Ovary (tissue), 3 donors: ENCODE measurements at regions not wholly inside any gene's neighbourhood (a gene's known extent, or its start where the extent isn't known, plus 50 kb on each side); places are given as distances from the start of the nearest gene placed in this dataset.

Experiments
- CTCF ChIP-seq, 3 donors: fragments of 450-650 bp in 2 of 3; fragments of 200-600 bp in 1 of 3; IDR thresholded peaks; one replicate each; pipeline versions ENCODE4 v1.5.1 to v1.8.0; 2016 to 2022; ENCODE audit warnings: antibody characterized with exemption in 3 of 3, mild to moderate bottlenecking in 1 of 3
- POLR2A ChIP-seq: fragments of 450-650 bp; IDR thresholded peaks from one replicate; pipeline ENCODE4 v1.6.1; 2017; ENCODE audit warnings: antibody characterized with exemption, mild to moderate bottlenecking, moderate library complexity
- donor health status: DM: no; HTN: no; CAD: no.

- no peak for TF ChIP-seq CTCF (IDR thresholded peaks at IDR 0.05)
- TF ChIP-seq POLR2A = no peak
Measured at GRCh38 chr4:170272959-170273358, 183.2 kb upstream of the AADAT start.
